ENCODE measurements at regions not wholly inside any gene's neighbourhood (a gene's known extent, or its start where the extent isn't known, plus 50 kb on each side); places are given as distances from the start of the nearest gene placed in this dataset.

GRCh38 chrX:42686706-42687105 lies 91.3 kb downstream of the PPP1R2C start:
- TF ChIP-seq CTCF (IDR thresholded peaks at IDR 0.05) (no peak), POLR2A (IDR thresholded peaks at IDR 0.05) (no peak)
